ENCODE measurements at regions not wholly inside any gene's neighbourhood (a gene's known extent, or its start where the extent isn't known, plus 50 kb on each side); places are given as distances from the start of the nearest gene placed in this dataset.
"Not testable (repeated sequence)": the region's sequence is repeated elsewhere in the genome, so short reads cannot be mapped to it uniquely, and the experiment has no call there.

DNA sequence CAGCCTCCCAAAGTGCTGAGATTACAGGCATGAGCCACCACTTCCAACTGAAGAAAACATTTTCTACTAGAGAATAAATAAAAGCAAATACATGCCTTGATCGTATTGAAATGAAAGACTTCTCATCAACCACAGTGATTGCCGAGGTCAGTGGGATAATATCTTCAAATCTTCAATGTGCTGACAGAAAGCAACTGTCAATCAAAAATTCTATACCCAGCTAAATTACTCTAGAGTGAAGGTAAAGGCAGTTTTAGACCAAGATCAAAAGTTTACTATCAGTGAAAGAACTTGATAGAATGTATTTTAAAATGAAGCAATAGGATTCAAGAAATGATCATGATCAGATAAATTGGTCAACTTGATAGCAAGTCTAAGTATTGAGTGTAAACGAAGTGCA is 130.6 kb downstream of the BRD1 start:
- no peak for DNase-seq

DNA sequence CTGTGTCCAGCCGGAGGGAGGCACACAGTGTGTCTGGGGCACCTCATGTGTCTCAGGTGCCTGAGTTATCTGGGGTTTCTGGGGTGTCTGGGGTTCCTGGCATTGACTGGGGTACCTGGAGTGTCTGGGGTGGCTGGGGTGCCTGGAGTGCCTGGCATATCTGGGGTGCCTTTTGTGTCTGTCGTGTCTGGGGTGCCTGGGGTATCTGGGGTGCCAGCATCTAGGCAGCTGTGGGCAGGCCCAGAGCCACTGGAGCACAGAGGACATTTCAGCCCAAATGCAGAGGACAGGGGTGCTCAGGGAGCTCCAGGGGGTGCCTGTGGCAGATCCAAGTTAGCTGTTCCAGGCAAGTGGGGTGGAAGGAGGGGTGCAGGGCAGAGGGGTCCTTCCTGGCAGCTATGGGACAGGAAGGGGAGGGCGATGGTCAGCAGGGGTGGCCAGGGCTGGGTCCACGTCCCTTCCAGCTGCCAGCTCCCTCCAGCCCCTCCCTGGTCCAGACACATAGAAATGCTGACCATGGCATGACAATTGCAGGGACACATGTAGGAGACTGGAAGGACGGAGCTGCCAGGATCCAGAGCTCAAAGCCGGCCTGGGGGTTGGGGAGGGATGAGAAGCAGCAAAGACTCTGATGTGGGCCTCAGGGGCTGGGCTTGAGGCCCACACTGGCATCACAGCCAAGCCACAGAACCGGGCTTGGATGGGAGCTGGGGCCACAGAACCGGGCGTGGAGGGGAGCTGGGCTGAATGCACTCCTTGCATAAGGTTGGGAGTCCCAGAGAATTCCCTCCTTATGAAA is 133.0 kb downstream of the BRD1 start:
- no peak for DNase-seq

DNA sequence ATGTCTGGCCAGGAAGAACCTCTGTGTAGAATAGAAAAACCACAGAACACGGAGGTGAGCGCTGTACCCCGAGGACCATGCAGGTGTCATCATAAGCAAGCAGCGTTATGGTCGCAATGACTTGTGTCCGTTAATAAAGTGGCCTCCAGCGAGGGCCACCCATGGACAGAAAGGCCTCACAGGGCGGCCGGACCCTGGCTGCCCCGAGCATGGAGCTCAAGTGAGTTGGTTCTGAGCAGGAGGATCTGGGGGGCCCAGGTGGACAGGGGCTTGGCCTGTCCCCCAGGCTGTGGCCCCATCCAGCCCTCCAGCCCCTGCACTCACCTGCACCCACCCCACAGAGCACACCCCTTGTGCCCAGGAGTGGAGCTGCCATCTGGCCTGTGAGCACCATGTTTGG is 133.8 kb downstream of the BRD1 start:
- DNase-seq: no peak

DNA sequence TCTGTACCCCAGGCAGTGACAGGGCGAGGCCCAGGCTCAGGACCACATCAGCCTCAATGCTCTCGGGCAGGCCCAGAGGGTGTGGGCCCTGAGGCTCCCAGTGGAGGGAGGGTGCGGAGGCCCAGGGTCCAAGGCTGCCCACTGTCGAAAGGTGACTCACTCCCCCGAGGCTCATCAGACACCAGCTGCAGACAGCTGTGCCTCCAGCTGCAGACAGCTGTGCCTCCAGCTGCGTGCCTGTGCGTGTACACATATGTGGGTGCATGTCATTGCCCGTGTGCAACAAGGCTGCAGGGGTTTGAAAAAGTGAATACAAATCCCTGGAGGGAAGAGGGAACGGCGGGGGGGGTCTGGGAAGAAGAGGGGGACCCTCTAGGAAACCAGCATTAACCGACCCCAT is 134.3 kb downstream of the BRD1 start:
- no peak for DNase-seq

DNA sequence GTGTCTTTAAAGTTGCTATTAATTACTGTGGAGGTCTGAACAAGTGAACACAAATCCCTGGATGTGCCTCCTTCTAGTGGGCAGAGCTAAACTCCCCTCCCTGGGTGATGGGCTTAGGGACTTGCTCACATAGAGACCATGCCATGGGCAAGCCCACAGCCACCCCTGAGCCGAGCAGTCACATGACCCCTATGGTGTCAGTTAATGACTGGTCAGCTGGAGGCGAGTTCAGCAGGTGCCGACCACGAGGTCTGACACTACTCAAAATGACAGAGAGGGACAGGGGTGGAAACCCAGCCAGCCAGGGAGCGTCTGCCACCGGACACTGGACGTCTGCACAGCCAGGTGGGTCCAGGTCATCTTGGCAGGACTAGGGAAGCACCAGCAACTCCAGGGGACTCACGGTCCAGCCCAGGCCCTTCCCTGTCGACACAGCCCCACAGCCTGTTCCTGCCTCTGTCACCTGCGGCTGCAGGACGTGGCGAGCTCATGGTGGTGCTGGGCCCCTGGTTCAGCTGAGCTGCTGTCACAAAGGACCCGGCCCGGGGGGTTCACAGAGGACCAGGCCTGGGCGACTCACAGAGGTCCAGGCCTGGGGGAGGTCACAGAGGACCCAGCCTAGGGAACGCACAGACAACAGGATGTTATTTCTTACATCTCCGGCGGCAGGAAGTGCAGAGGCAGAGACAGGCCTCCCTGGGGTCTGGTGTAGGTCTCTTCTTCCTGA is 135.0 kb downstream of the BRD1 start:
- DNase-seq: no peak

DNA sequence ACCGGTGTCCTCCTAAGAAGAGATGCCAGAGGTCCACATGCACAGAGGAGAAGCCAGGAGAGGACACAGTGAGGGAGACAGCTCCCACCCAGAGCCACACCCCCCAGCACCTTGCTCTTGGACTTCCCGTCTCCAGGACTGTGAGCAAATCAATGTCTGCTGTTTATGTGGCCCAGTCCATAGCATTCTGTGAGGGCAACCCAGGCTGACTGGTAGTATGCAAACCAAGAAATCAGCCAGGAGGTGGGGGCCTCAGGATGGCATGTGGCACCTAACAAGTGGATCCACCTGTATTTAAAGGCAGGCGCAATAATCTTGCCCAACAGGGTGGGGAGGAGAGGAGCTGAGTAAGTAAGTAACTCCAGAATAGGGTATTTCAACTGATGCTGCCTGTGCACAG is 136.4 kb downstream of the BRD1 start:
- DNase-seq: no peak

DNA sequence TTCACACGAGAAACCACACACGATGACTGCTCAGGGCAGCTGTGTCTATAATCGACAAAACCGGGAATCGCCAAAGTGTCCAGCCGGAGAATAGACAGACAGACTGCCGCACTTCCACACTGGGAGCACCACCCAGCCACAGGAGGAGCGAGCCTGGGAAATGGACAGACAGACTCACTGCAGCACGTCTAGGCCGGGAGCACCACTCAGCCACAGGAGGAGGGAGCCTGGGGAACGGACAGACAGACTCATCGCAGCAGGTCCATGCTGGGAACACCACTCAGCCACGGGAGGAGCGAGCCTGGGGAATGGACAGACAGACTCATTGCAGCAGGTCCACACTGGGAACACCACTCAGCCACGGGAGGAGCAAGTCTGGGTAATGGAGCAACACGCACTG is 137.2 kb downstream of the BRD1 start:
- DNase-seq: no peak

DNA sequence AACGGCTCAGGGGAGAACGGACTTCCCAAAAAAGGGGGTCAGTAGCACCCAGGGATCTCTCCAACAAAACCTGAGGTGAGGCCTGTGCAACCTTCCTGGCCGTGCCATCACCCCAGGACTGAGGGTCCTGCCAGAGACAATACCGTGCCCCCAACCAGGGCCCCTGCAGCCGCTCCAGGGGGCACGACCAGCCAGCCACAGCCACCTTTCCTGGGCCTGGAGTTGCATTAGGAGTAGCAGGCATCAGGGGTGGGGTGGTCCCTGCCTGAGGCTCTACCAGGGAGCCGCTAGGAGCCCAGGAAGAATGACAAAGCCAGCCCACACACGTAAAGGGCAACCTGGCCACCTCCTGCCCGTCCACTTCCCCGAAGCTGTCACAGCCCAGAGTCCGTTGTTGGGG is 137.8 kb downstream of the BRD1 start:
- no peak for DNase-seq

DNA sequence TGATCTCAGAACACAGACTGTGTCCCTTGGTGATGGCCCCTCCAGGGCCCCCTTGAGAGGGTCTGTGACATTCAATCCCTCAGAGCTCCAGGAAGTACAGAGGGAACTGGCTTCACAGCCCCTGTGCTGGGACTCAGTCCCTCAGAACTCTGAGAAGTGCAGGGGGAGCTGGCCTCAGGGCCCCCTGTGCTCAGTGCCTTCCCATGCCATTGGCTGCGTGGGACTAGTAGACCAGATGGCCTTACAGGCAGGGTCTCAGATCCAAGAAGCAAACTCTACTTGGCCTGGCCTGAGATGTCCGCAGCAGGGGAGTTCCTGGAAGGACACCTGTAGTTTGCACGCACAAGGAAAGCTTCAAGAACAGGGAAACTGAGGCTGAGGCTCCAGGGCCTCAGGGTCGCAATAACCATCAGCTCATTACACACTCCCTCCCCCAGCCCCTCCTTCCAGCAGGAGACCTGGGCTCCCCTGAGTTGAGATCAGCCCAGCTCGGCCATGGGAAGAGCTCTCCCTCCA is 138.4 kb downstream of the BRD1 start:
- DNase-seq: no peak

DNA sequence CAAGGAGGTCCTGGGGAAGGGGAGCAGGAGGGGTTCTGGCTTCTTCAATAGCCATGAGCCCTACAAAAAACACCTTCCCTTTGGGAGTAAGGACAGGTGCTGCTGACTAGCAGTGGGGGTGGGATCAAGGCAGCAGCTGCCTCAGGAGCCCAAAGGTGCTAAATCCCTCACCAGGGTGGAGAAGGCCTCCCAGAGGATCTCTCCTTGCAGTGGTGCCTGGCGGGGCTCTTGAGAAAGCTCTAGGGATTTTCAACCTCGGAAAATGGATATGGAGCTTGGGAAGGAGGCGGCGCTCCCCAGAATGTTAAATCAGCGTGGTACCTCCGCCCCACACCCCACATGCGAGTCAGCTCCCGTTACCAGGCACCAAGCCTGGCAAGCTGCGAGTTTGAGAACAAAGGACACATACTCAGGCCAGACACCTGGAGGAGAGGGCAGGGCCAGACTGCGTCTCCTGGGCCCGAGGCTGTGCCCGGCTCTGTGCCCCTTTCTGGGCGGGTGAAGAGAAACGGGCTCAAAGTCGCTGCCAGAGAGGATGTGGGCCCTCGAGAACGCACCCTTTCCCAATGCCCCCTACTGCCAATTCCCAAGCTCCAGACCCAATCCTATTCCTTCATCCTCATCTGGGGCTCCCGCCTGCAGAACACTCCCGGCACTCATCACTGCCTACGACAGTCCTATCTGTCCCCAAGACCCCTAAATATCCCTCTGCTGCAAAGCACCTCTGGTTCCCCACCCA is 139.0 kb downstream of the BRD1 start:
- DNase-seq: no peak

DNA sequence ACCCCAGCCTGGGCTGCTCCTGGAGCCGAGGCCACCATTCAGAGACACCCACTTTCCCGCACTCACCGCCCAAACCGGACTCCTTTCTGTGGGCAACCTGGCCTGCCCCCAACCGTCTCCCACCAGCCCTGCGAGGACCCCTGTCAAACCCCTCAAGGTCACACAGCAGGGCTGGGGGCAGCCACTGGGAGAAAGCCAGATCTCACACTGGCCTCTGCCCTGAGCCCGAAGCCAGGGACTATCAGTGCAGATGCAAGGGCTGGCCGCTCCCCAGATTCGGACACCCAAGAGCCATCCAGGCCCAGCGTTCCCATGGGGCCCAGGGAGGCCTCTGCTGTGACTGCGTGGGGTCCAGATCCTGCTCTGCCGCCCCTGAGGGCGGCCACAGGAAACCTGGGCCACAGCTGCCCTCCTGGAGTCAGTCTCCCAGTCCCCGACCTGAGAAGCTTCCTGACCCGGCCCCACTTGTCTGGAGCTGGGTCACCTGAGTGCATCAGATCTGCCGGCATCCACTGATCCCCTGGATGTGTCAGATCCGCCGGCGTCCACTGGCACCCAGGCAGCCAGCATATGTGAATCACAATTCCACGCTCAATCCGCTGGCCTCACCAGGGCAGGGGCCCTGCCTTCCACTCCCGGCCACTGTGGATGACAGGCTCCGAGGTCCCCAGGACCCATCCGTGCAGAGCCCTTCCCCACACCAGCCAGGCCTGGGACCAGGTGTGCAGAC is 139.7 kb downstream of the BRD1 start:
- DNase-seq: no peak

DNA sequence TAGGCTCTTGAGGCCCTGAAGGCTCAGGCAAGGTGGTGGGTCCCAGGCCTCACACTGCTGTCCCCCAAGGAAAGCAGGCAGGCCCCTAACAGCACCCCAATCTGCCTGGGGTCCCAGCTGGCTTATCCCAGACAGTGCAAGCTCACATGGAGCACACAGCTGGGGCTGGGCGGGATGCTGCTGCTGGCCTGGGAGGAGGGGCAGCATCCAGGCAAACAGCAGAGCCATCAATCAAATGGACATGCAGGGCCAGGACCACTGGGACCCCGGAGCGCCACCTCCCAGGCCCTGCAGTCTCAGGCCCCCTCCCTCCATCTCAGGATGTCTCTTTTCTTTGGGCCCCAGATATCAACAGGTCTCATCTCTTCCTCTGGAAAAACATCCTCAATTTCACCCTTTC is 140.3 kb downstream of the BRD1 start:
- DNase-seq: no peak

DNA sequence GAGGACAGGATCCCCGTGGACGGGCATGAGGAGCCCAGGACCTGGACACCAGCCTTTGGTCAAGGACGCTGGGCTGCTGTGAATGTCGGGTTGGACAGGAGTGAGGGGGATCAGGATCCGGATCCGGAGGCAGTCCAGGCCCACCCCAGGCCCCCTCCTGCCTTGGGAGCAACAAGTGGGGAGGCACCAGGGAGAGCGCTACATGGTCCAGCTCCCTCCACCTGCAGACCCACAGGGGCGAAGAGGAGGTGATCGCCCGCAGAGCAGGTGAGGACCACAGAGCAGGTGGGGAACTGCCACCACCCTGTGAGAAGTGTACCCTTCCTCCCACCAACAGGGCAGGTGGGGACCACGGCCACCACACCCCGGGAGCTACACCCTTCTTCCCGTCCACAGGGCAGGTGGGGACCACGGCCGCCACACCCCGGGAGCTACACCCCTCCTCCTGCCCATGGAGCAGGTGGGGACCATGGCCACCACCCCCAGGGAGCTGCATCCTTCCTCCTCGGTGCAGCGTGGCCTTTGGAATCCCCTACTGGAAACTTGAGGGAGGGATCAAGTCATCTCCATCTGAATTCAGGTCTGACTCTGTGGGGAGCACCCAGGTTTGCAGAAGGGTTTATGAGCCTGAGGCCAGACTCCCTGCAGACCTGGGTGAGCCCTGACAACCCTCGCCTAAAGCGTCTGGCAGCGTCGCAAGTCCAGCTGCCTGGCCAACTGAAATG is 141.0 kb downstream of the BRD1 start:
- DNase-seq: no peak

DNA sequence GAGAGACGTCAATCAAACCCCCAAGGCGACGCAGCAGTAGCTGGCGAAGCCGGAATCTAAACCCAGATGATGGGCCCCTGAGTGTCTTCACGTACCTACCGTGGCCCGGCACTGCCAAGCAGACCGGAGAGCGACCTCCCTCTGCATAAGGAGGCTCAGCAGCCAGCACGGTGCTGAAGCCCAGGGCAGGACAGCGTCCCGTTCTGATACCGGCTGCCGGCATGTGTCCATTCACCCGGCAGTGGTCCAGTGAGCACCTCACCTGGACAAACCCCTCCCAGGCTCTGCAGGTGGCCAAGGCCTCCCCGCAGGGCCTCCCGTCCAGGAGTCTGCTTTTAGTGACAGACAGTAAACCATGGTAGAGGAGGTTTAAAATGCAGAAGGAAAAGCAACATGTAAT is 142.0 kb downstream of the BRD1 start:
- DNase-seq: no peak

DNA sequence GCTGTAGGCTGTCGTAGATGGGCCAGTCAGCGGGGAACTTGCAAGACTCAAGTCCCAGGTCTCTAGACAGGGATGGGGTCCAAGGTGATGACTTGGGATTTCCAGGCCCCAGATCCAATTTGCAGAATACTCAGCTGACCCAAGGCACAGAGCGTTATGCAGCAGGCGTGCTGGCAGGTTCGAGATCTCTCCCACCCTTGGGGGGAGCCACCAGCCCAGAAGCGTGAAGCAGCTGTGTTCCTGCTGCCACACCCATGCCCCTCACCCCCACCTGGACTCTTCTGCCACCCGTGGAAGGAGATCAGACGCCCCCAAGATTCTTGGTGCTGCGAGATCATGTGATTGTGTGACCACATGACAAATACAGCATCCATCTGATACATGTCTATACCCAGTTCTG is 142.6 kb downstream of the BRD1 start:
- no peak for DNase-seq

DNA sequence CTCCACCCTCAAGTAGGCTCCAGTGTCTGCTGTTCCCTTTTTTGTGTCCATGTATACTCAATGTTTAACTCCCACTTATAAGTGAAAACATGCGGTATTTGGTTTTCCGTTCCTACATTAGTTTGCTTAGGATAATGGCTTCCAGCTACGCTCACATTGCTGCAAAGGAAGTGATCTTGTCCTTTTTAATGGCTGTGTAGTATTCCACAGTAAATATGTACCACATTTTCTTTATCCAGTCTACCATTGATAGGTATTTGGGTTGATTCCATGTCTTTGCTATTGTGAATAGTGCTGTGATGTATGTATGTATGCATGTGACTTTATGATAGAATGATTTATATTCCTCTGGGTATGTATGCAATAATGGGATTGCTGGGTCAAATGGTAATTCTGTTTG is 144.6 kb downstream of the BRD1 start:
- no peak for DNase-seq

DNA sequence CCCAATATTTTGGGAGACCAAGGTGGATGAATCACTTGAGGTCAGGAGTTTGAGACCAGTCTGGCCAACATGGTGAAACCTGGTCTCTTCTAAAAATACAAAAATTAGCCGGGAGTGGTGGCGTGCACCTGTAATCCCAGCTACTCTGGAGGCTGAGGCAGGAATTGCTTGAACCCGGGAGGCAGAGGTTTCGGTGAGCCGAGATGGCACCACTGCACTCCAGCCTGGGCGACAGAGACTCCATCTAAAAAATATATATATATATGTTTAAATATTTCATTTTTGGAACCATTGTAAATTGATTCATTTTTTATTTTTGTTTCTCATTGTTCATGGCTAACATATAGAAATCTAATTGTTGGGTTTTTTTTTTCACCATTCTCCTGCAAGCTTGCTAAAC is 146.9 kb downstream of the BRD1 start:
- DNase-seq: not testable (repeated sequence)

DNA sequence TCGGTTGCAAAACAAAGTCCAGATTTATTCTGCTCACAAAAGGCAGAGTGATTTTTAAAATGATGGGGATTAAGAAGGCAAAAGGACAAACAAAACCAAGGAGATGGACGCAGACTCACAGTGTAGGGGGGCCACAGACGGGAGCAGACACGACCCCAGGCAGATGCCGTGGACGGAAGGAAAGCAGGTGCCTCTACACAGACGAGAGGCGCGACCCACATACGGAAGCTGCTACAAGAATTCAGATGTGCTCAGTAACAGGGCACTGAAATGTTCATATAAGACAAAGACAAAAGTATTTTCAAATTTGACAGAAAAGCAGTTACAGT is 148.9 kb downstream of the BRD1 start:
- DNase-seq: no peak

DNA sequence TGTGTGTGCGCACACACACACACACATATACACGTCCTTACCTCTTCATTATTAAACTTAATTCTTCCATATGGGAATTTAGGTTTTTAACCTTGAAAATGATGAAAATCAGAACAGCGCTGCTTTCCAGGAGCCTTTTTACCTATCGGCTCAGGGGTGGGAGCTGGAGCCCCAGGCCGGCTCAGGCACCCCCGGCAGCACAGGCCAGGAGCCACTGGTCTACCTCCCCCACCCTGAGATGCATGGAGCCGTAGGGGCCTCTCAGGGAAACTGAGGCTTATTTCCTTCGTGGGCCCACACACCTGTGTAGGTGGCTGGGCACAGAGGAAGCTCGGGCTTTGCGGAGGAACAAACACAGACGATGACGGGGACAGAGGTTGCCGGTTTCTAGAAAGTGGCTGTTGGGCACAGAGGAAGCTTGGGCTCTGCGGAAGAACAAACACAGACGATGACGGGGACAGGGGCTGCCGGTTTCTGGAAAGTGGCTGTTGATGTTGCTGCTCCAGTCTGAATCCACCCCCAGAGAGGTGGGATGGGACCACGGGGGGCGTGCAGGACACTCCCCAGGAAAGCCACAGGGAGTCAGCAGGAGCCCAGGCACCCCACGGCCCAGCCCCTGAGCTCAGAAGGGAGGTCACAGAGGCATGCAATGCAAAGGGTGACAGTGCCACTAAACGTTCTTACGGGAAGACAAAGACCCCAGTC is 149.4 kb downstream of the BRD1 start:
- DNase-seq: no peak

DNA sequence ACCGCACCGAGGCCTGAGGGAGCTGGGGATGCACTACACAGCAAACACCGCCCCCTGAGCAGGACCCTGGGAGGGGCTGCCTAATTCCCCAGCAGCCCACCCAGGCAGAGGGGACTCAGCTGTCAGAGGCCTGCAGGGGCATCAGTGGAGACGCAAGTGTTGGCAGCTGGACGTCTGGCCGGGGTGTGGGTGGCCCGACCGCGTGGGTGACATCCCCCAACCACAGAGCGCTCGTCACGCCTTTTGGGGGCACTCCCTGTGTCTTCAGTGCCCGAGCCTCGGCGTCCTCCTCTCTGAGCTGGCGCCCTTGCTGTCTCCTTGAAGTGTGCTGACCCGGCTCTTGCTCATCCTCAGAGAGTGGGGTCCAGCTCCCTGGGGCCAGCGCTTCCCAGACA is 150.2 kb downstream of the BRD1 start:
- DNase-seq: no peak

DNA sequence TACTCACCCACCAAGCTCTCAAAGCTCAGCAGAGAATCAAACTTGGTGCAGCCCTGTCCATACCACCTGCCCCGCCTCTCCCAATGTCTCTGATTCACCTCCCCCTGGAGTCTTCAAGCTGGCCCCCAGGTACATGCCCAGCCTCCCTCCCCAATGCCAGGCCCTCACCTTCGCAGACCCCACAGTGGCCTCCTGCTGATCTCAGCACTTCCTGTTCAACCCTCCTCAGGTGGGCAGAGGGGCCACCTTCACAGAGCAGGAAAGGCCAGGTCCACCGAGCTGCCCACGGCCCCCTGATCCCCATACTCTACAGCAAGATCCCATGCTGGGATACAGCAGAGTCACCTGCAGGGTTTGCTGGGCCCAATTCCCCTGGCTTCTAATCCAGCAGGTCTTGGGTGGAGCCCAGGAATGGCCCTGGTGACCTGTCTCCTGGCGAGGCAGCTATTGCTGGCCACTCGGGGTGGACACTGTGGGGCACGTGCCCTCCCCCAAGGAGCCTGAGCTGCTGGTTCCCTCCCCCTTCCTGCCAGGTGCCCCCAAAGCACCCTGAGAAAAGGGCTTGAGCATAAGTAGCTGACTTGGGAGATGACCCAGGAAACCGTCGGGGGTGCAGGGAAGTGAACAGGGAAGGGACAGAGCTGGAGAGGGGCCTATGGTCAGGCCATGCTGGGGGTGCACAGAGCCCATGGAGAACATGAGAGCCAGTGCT is 150.7 kb downstream of the BRD1 start:
- no peak for DNase-seq

All from skin of body (tissue), 1 donor.